HG03196 (cell line): ENCODE measurements at regions not wholly inside any gene's neighbourhood (a gene's known extent, or its start where the extent isn't known, plus 50 kb on each side); places are given as distances from the start of the nearest gene placed in this dataset.
"Not testable (repeated sequence)": the region's sequence is repeated elsewhere in the genome, so short reads cannot be mapped to it uniquely, and the experiment has no call there.

ENCODE experiments used
- ATAC-seq: cut with Tn5 transposase; IDR thresholded peaks from one replicate; pipeline ENCODE4 v1.9.1; 2021; ENCODE audit not compliant: unreplicated experiment

- peak; percentile 93 for ATAC-seq
Observed at GRCh38 chr1:224029286-224030025, 84.5 kb upstream of the FBXO28 start.

DNA sequence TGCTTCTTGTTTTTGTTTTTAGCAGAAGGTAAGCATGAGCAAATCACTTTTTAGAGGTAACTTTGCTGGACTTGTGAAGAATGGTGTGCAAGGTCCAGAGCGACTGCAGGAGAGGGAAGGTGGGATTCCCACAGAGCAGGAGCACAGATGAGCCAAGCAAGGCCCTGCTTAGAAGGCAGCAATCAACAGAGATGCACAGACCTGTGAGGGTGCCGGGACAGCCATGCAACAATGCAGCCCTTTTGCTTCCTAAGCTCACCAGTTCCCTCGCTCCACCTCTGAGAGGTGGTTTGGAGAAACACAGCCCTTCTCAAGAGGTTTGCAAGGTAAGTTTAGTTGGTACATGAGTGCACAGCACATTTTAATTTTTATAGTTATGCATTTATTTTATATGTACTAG lies 85.1 kb upstream of the FBXO28 start:
- not testable (repeated sequence) for ATAC-seq

DNA sequence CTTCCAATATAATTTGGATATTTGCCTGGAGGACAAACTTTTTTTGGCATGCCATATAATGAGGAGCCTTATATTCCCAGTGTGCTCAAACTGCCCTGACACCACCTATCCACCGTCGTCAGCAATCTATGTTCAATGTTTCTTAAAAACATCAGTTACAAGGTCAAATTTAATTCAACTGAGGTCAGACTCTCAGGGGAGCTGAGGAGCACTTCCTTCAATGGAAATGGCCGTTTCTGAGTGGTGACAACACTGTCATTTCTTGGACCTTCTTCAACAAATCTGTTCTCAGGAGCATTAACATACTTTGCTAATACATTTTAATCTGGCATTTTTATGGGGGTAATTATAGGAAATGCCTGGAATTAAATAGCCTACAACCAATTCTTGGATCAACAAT lies 90.8 kb upstream of the FBXO28 start:
- not testable (repeated sequence) for ATAC-seq

DNA sequence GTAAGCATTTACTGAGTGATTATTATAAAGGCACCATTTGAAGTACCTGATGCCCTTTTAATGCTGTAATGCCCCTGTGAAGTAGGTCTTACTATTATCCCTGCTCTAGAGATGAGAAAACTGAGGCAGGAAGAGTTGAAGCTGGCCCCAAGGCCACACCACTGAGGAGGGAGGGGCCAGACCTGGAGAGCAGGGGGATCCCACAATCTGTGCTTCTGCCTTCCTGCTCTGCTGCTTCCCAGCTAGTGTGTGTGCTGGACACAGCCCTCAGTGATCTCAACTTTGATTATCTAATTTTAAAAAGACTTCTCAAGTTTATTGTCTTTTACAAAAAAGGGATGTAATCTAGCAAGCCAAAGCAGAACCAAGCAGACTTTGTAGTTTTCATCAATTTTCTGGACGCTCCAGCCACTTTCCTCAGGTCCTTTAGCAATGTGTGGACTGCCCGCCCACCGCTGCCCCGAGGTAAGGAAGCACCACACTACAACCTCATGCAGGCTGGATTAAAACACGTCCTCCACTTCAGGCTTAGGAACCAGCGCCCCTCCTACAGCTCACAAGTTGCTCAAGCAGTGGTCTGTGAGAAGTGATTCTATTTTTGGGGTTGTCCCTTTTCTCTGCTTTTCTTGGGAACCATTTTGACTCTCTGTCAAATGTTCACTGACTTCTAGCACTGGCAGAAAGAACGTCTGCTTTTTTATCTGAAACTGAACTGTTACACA lies 91.5 kb upstream of the FBXO28 start:
- ATAC-seq: not testable (repeated sequence)

DNA sequence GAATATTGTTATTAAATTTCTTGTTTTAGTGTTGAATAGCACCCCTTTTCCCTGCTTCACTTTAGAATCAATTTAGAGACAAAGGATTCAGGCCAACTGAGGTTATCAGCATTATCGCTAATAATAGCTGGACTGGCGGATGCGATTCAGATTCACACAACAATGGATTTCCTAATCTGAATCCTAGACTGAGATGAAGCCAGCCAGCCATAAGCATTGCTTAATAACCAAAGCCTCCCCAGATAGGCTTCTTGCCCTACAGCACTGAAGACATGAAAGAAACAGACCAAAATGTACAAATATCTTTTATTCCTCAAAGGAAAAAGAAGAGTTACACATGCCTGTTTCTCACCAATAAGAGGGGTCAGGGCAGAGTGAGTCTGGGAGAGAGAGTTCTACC lies 94.0 kb upstream of the FBXO28 start:
- ATAC-seq: not testable (repeated sequence)

- ATAC-seq: not testable (repeated sequence)
Observed at GRCh38 chr1:224015782-224016181, 98.1 kb upstream of the FBXO28 start.

DNA sequence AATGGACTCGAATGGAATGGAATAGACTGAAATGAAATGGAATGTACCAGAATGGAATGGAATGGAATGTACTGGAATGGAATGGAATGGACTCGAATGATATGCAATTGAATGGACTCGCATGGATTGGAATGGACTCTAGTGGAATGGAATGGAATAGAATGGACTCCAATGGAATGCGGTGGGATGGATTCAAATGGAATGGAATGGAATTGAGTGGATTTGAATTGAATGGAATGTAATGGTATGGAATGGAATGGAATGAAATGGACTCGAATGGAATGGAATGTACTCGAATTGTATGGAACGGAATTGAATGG lies 99.6 kb upstream of the FBXO28 start:
- ATAC-seq: no peak

DNA sequence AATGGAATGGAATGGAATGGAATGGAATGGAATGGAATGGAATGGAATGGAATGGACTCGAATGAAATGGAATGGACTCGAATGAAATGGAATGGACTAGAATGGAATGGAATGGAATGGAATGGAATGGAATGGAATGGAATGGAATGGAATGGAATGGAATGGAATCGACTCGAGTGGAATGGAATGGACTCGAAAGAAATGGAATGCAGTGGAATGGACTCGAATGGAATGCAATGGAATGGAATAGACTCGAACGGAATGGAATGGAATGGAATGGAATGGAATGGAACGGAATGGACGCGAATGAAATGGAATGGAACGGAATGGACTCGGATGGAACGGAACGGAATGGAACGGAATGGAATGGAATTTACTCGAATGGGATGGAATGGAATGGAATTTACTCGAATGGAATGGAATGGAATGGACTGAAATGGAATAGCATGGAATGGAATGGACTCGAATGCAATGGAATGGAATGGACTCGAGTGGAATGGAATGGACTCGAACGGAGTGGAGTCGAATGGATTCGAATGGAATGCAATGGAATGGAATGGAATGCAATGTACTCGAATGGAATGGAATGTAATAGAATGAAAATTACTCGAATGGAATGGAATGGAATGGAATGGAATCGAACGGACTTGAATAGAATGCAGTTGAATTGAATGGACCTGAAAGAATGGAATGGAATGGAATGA lies 100.1 kb upstream of the FBXO28 start:
- not testable (repeated sequence) for ATAC-seq

DNA sequence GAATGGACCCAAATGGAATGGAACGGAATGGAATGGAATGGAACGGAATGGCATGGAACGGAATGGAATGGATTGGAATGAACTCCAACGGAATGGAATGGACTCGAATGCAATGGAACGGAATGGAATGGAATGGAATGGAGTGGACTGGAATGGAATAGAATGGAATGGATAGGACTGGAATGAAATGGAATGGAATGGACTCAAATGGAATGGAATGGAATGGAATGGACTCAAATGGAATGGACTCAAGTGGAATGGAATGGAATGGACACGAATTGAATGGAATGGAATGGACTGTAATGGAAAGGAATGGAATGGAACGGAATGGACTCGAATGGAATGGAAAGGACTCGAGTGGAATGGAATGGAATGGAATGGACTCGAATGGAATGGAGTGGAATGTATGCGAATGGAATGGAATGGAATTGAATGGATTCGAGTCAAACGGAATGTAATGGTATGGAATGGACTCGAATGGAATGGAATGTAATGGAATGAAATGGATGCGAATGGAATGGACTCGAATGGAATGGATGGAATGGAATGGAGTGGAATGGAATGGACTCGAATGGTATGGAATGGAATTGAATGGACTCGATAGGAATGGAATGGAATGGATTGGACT lies 101.0 kb upstream of the FBXO28 start:
- ATAC-seq: not testable (repeated sequence)

GRCh38 chr1:224012162-224012561 lies 101.7 kb upstream of the FBXO28 start:
- not testable (repeated sequence) for ATAC-seq

DNA sequence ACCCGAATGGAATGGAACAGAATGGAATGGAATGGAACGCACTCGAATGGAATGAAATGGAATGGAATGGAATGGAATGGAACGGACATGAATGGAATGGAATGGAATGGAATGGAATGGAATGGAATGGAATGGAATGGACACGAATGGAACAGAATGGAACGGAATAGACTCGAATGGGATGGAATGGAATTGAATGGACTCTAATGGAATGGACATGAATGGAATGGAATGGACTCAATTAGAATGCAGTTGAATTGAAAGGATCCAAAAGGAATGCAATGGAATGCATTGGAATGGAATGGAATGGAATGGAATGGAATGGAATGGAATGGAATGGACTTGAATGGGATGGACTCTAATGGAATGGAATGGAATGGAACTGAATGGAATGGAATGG lies 102.2 kb upstream of the FBXO28 start:
- ATAC-seq: not testable (repeated sequence)

GRCh38 chr1:224011153-224011552 lies 102.8 kb upstream of the FBXO28 start:
- ATAC-seq: not testable (repeated sequence)

- not testable (repeated sequence) for ATAC-seq
Observed at GRCh38 chr1:224005973-224006372, 107.9 kb upstream of the FBXO28 start.

DNA sequence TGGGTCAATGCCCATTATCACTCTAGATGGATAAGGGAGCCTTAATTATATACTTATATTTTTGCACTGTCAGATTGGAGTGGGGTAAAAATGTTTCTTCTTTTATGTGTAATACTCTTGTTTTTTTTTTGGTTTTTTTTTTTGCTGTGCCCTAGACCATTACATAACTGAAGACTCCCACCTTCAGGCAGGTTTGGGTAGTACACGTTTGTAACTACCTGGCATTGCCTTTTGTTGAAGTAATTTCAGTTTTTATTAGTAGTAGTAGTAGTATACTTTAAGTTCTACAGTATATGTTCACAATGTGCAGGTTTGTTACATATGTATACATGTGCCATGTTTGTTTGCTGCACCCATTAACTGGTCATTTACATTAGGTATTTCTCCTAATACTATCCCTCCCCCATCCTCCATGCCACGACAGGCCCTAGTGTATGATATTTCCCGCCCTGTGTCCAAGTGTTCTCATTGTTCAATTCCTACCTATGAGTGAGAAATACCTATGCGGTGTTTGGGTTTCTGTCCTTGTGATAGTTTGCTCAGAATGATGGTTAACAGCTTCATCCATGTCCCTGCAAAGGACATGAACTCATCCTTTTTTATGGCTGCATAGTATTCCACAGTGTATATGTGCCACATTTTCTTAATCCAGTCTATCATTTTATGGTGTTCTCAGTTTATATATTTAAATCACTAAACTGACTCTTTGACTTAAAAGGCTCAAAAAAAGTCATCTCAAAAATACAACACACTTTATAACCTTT lies 109.2 kb upstream of the FBXO28 start:
- ATAC-seq: not testable (repeated sequence)

GRCh38 chr1:224003896-224004295 lies 110.0 kb upstream of the FBXO28 start:
- not testable (repeated sequence) for ATAC-seq

DNA sequence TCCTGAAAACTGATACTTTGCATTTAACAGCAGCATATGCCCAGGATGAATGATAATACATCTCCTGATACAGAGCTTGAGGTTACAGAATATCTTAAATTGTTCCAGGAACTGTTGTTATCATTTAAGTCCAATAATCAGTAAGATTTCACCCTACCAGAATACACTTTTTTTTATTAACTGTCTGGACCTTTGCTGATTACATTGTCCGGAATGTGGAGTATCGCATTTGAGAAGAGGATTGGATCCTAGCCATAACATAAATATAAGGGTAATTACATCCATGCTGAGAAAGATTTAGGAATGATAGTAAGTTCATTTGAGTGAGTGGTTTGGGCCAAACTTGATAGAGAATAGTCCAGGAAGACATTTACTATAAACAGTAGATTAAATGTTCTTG lies 112.2 kb upstream of the FBXO28 start:
- not testable (repeated sequence) for ATAC-seq

DNA sequence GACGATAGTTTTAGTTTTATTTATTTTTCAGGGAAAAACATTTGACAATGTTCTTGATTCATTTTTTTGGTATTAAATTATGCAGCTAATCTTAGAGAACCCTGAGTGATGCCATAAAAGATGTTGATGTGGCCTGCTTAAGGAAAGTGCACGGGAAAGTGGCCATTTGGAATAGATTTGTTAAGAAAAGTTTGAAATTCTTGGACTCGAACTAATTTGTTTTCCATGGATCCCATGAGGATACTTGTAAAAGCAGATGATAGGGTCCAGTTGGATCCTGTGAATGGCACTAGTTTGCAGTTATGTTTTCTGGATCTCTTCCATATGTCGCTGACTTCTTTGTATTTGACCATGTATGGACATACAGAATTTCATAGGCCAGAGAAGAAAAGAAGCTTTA lies 114.2 kb upstream of the FBXO28 start:
- not testable (repeated sequence) for ATAC-seq

DNA sequence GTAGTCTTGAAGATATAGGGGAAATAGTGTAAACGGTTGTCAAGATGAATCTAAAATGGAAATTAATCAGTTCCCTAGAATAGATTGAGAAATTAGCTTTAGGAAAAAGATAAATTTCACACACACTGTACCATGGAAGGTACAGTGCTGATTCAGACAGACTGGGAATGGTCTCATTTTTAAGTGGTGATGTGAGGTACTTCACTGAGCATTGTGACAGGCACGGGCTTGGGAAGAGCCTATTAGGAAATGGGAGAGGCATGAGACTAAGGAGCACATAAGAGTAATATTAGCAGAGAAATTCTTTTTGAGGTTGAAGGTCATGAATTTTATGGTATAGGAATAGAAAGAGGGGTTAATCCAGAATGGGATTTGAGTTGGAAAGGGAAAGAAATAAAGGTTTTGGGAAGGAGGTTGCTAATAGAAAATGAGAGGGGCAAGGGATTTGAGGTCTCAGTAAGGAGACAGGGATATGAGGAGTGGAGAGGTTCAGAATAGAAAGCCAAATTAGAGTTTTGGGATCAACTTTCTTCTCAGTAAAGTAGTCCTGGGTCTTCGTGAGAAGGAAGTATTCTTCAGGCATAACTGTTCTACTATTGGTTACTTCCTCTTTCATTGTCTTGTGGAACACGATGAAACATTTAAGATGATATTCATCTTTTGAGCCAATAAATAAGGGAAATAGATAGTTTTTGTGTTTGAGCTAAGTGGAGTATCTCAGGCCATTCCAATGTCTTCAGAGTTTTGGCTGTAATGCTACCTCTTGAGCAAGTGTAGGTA lies 115.0 kb upstream of the FBXO28 start:
- ATAC-seq: not testable (repeated sequence)

DNA sequence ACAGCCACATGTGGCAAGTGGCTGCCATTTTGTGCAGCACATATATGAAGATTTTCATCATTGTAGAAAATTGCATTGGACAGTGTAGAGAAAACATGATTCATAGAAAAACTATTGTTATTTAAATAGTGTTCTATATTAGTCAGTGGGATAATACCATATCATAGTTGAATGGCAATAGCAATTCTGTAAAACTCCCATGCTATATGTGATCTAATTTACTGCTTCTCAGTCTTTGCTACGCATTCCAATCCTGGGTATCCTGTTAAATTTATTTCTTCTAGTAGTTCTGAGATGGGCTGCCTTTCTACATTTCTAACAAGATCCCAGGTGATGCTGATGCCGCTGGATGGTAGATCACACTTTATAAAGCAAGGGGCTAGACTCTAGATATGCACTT lies 117.5 kb upstream of the FBXO28 start:
- not testable (repeated sequence) for ATAC-seq
